HepG2 (cell line): ENCODE measurements at regions not wholly inside any gene's neighbourhood (a gene's known extent, or its start where the extent isn't known, plus 50 kb on each side); places are given as distances from the start of the nearest gene placed in this dataset.

ENCODE experiments used
- EZH2 ChIP-seq: conservative IDR thresholded peaks from 2 replicates; pipeline ENCODE4 v1.6.1; 2012; ENCODE audit warnings: mild to moderate bottlenecking, low read depth, low read length, moderate library complexity
- POLR2AphosphoS5 ChIP-seq: IDR thresholded peaks from 2 replicates; pipeline ENCODE4 v1.6.1; 2012; ENCODE audit warnings: low read depth, low read length
- STAT5B ChIP-seq: sonication (generic); formaldehyde crosslinking; IDR thresholded peaks from 2 replicates; pipeline ENCODE4 v1.4.0; 2020; ENCODE audit warnings: missing genetic modification reagents
- ZBTB38 ChIP-seq: sonication (generic); formaldehyde crosslinking; IDR thresholded peaks from 2 replicates; pipeline ENCODE4 v1.5.1; 2020; ENCODE audit warnings: mild to moderate bottlenecking, missing genetic modification reagents
- TF ChIP-seq, protein P1 (sequence below): sonication (generic); formaldehyde crosslinking; conservative IDR thresholded peaks from 2 replicates; pipeline ENCODE4 v1.4.0; 2020; ENCODE audit warnings: missing genetic modification reagents

GRCh38 chr12:58767496-58767895 is 152.8 kb downstream of the LRIG3 start:
- TF ChIP-seq POLR2AphosphoS5 = no peak
- no peak for TF ChIP-seq ZBTB38
- no peak for TF ChIP-seq EZH2
- TF ChIP-seq STAT5B (CRISPR knock-in tag) = no peak
- TF ChIP-seq, protein P1, sequence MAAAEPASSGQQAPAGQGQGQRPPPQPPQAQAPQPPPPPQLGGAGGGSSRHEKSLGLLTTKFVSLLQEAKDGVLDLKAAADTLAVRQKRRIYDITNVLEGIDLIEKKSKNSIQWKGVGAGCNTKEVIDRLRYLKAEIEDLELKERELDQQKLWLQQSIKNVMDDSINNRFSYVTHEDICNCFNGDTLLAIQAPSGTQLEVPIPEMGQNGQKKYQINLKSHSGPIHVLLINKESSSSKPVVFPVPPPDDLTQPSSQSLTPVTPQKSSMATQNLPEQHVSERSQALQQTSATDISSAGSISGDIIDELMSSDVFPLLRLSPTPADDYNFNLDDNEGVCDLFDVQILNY (CRISPR knock-in tag) = no peak
